HL-60 (cell line): ENCODE measurements at regions not wholly inside any gene's neighbourhood (a gene's known extent, or its start where the extent isn't known, plus 50 kb on each side); places are given as distances from the start of the nearest gene placed in this dataset.

ENCODE experiments used
- DNase-seq, 2 experiments: peaks; one replicate each; pipeline ENCODE4 v3.0.0-alpha.2; 2010 to 2020; ENCODE audit warnings: low read depth in 1 of 2, low spot score in 1 of 2
- H3K27ac ChIP-seq: fragments of 250-450 bp; sonication (Bioruptor Pico); replicated peaks from 2 replicates; pipeline ENCODE4 v1.5.1; 2020; ENCODE audit warnings: mild to moderate bottlenecking, moderate library complexity
- H3K27me3 ChIP-seq: fragments of 250-450 bp; sonication (Bioruptor Pico); 2 replicates; pipeline ENCODE4 v1.5.1; 2021; ENCODE audit warnings: mild to moderate bottlenecking, moderate library complexity; ENCODE audit not compliant: insufficient read depth, poor library complexity, severe bottlenecking
- H3K4me3 ChIP-seq: replicated peaks from 2 replicates; pipeline ENCODE4 v1.5.1; 2011; ENCODE audit warnings: mild to moderate bottlenecking, control low read depth, low read length; ENCODE audit not compliant: insufficient read depth
- CTCF ChIP-seq: IDR thresholded peaks from one replicate; pipeline ENCODE4 v1.5.1; 2011; ENCODE audit warnings: low read length, control low read depth, inconsistent platforms; ENCODE audit not compliant: insufficient read depth
- GABPA ChIP-seq: IDR thresholded peaks from 2 replicates; pipeline ENCODE4 v1.6.1; 2012; ENCODE audit warnings: low read depth
- POLR2AphosphoS5 ChIP-seq: IDR thresholded peaks from 2 replicates; pipeline ENCODE4 v1.6.1; 2012; ENCODE audit warnings: low read depth
- REST ChIP-seq: IDR thresholded peaks from 2 replicates; pipeline ENCODE4 v1.6.1; 2012; ENCODE audit warnings: low read depth; ENCODE audit not compliant: insufficient replicate concordance
- SPI1 ChIP-seq: IDR thresholded peaks from 2 replicates; pipeline ENCODE4 v1.6.1; 2012; ENCODE audit warnings: low read depth, mild to moderate bottlenecking, borderline replicate concordance

DNA sequence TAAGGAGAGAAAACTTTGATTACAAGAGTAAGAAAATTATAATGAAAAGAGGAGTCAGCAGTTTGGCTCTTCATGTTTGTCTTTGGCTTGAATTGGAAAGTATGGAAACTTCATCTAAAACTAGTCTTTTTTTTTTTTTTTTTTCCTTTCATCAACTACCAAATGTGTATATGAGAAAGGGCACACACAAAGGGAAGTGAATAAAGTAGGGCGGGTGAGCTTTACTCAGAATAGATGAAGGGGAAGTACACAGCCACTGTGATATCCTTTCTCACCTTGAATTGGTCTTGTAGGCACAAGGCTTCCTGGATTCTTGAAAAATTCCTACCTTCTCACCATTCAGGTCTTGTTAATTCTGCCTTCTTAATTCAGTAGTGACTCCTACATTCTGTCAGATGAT, 652.3 kb upstream of the KCNMB2 start:
- no peaks in the 10 kb centered on the region for H3K27me3 ChIP-seq
- TF ChIP-seq GABPA (no peak), CTCF (no peak), SPI1 (peak; percentile 24; the same call in 1 of the 2 replicates)
- H3K4me3 ChIP-seq, result no peak overlapping the region
- DNase-seq, result no peak
- H3K27ac ChIP-seq, result no peak overlapping the region

- Histone ChIP-seq H3K4me3 (no peak overlapping the region), H3K27ac (no peak overlapping the region), H3K27me3 (no peaks in the 10 kb centered on the region)
- no peak for DNase-seq
- TF ChIP-seq GABPA, result no peak
- no peak for TF ChIP-seq POLR2AphosphoS5
- no peak for TF ChIP-seq REST
- no peak for TF ChIP-seq CTCF
- no peak for TF ChIP-seq SPI1
These were observed 651.2 kb upstream of the KCNMB2 start for GRCh38 chr3:177885063-177885462.

DNA sequence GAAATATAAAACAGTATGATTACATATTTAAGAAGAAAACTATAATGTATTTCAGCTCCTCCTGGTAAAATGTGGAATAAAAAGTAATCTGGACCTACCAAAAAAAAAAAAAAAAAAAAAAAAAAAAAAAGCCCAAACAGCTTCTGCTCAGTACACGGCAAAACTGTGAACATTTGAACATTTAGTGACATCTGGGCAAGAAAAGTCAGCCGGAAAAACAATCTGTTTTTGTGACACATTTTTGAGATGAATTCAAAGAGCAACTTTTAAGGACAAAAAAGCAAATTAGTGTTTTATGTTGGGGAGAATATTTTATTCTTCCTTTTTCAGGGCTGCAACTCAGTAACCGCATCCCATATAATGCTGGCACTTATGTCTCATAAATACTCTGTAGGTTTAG, 649.7 kb upstream of the KCNMB2 start:
- TF ChIP-seq GABPA, result no peak
- TF ChIP-seq REST, result no peak
- no peak for TF ChIP-seq SPI1
- no peak for TF ChIP-seq CTCF
- TF ChIP-seq POLR2AphosphoS5, result no peak
- H3K4me3 ChIP-seq, result no peak overlapping the region
- no peak for DNase-seq
- no peaks in the 10 kb centered on the region for H3K27me3 ChIP-seq
- no peak overlapping the region for H3K27ac ChIP-seq

DNA sequence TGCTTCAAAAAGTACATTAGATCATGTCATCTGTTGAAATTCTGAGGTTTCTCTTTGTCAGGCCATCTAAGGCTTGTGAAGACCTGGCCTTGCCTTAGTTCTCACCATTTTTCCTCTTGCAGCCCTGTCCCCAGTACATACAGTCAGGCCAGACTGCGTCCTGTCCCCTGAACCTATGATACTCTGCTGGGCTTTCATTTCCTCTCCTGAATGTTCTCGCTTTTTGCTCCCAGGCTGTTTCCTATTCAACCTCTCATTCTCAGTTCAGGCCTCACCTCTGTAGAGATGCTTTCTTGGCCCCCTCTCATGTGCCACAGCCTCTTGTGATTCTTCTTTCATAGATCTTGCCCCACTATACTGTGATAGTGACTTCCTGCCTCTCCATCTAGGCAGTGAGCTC, 648.8 kb upstream of the KCNMB2 start:
- DNase-seq, result no peak
- TF ChIP-seq SPI1 (no peak), POLR2AphosphoS5 (no peak)
- Histone ChIP-seq H3K27me3 (no peaks in the 10 kb centered on the region), H3K27ac (no peak overlapping the region), H3K4me3 (no peak overlapping the region)
